ENCODE measurements at regions not wholly inside any gene's neighbourhood (a gene's known extent, or its start where the extent isn't known, plus 50 kb on each side); places are given as distances from the start of the nearest gene placed in this dataset.

DNA sequence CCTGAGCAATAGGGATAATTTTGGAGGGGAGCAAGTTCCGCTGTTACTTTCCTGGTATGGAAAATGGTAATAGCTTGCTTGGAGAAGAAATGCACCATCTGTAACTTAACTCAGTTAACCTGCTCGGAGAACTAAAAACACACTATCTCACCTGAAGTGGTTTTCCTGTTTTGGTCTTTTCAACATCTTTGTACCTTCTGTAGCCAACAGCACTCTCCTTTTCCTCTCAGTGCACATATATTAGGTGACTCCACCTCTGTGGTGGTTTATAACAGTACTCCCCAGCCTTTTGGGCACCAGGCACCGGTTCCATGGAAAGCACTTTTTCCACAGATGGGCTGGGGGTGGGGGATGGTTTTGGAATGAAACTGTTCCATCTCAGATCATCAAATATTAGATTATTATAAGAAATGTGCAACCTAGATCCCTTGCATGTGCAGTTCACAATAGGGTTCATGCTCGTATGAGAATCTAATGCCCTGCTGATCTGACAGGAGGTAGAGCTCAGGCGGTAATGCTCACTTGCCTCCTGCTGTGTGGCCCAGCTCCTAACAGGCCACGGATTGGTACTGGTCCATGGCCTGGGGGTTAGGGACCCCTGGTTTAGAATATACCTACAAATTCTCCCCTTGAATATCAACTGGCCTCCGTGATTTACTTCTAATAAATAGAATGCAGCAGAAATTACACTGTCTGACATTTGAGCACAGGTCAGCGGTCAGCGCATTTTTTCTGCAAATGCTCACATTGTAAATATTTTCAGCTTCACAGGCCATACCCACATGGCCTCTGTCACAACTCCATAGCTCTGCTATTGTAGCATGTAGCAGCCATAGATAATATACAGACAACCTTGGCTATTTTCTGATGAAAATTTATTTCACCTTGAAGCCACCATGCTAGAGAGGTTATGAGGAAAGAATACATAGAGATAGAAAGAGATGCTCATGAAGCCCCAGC, 83.8 kb upstream of the SUCLG2 start:
- no peak for TF ChIP-seq TCF12 (IDR thresholded peaks at IDR 0.05)
- TF ChIP-seq CTCF (IDR thresholded peaks at IDR 0.05): no peak
- TF ChIP-seq SMC3 (IDR thresholded peaks at IDR 0.05; ENCODE audit: low read depth, low read length): no peak
